ENCODE measurements at regions not wholly inside any gene's neighbourhood (a gene's known extent, or its start where the extent isn't known, plus 50 kb on each side); places are given as distances from the start of the nearest gene placed in this dataset.
"Not testable (repeated sequence)": the region's sequence is repeated elsewhere in the genome, so short reads cannot be mapped to it uniquely, and the experiment has no call there.

DNA sequence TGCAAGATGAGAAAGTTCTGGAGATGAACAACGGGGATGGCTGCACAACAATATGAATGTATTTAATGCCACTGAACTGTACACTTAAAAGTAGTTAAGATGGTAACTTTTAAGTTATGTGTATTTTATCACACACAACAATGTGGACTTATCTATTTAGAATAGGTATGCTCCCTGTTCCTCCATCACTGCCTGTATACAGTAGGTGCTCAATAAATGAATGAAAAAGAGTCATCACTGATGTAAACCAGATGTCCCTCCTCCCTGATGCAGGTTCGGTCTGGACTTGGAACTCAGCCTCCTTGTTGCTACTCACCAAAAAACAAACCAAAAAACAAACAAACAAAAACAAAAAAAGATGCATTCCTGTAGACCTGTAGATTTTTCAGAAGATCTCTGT is 65.9 kb upstream of the BOD1 start:
- peaks cover 3 to 7% of the 10 kb centered on the region in 2 donors for H3K9me3 Mint-ChIP-seq

DNA sequence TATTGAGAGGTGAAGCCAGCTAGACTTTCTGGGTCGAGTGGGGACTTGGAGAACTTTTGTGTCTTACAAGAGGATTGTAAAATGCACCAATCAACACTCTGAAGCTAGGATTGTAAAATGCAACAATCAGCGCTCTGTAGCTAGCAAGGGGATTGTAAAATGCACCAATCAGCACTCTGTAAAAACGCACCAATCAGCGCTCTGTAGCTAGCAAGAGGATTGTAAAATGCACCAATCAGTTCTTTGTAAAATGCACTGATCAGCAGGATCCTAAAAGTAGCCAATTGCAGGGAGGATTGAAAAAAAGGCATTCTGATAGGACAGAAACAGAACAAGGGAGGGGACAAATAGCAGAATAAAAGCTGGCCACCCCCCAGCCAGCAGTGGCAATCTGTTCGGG is 68.1 kb upstream of the BOD1 start:
- not testable (repeated sequence) for H3K36me3 Mint-ChIP-seq; ATAC-seq; H3K9me3 Mint-ChIP-seq; DNase-seq (ENCODE audit: low spot score in 2 of 2); H3K27ac Mint-ChIP-seq

More for the DNA sequence above, 65.9 kb upstream of the BOD1 start:
- no peak overlapping the region for H3K27ac Mint-ChIP-seq
- DNase-seq (ENCODE audit: low spot score in 2 of 2): no peak
- no peak for ATAC-seq
- H3K36me3 Mint-ChIP-seq: peaks cover 0 to 4% of the 10 kb centered on the region in 2 donors

DNA sequence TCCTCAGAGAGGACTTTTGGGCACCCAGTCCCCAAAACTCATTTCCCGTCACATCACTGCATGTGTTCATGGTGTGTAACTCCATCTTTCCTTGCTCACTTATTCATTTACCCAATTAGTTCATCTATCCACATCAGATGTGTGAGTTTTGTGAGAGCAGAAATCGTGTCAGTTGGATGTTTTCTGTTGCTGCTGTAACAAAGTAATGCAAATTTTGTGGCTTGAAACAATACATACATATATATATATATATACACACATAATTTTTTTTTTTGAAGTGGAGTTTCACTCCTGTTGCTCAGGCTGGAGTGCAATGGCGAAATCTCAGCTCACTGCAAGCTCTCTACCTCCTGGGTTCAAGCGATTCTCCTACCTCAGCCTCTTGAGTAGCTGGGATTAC is 70.5 kb upstream of the BOD1 start:
- Mint-ChIP-seq H3K27ac (no peak overlapping the region), H3K9me3 (peaks cover 0 to 4% of the 10 kb centered on the region in 2 donors), H3K36me3 (peaks cover 0 to 4% of the 10 kb centered on the region in 2 donors)
- ATAC-seq (no peak), DNase-seq (ENCODE audit: low spot score in 2 of 2) (no peak)

DNA sequence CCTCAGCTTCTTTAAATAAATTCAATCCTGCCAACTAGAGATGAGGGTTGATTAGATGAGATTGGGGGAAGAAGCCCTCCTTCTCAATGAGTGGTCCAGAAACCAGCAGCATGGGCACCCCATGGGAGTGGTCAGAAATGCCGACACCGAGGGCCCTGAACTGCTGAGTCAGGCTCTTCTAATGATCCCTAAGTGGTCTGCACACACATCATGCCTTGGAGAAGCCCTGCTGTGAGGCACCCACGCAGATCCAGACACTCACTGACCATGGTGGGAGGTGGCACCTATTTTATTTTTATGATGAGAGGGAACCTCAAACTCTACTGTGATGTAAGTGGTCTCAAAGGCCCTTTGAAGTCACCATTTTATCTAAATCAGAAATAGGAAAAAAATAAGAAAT is 72.3 kb upstream of the BOD1 start:
- no peak overlapping the region for H3K27ac Mint-ChIP-seq
- ATAC-seq (no peak), DNase-seq (ENCODE audit: low spot score in 2 of 2) (no peak)
- H3K9me3 Mint-ChIP-seq: peaks cover 0 to 4% of the 10 kb centered on the region in 2 donors
- peaks cover 0 to 4% of the 10 kb centered on the region in 2 donors for H3K36me3 Mint-ChIP-seq

DNA sequence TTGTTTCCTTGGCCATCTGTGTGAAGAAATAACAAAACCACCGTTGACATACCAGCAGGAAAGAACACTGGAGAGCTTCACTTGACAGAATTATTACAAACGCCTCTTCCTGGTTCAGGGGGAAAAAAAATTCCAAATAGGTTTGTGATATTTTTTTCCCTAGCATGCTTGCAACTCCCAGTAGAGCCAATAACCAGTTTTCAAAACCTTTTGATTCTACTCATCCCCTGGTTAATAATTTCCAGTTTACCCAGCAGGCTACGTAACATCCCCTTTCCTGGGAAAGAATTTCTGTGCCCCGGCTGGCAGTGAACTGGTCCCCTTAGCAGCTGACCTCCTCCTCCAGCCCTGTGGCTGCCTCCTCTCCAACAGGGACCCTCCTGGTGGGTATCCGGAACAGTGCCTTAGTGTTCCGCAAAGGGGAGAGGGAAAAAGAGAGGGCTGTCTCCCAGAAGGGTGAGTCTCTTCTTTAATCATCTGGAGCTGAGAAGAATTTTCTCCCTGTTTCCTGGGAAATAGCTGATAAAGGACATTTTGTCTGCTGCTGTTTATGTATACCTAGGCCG is 72.8 kb upstream of the BOD1 start:
- peaks cover 0 to 4% of the 10 kb centered on the region in 2 donors for H3K9me3 Mint-ChIP-seq
- DNase-seq (ENCODE audit: low spot score in 2 of 2) (no peak), ATAC-seq (no peak)
- H3K27ac Mint-ChIP-seq: no peak overlapping the region
- H3K36me3 Mint-ChIP-seq: peaks cover 0 to 4% of the 10 kb centered on the region in 2 donors

DNA sequence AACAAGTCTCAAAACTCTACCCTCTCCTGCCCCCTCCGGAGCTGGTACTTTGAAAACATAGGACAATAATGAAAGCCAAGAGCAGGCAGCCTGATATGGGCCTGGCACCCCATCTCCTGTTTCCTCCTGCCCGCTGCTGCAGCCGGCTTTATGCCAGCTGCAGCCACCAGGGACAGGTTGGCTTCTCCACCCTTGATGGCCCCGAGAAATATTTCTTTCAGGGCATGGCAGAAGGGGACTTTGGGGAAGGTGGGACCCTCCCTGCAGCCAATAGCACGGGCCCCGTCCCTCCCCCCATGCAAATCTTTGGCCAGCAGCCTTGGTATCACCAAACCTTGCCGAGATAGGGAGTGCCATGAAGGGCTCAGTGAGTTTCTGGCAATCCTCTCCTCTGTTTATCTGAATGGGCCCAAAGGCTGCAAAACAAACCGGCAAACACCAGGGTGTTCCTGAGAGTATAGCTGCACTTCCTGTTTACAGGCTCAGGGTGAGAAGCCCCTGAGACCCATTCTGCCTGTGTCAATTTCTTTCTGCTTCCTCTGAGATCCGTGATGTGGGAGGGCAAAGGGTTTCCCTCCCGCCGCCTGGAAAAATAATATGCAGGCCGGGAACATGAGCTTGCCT is 73.4 kb upstream of the BOD1 start:
- ATAC-seq (no peak), DNase-seq (ENCODE audit: low spot score in 2 of 2) (no peak)
- peaks cover 0 to 4% of the 10 kb centered on the region in 2 donors for H3K9me3 Mint-ChIP-seq
- no peak overlapping the region for H3K27ac Mint-ChIP-seq
- peaks cover 0 to 4% of the 10 kb centered on the region in 2 donors for H3K36me3 Mint-ChIP-seq

DNA sequence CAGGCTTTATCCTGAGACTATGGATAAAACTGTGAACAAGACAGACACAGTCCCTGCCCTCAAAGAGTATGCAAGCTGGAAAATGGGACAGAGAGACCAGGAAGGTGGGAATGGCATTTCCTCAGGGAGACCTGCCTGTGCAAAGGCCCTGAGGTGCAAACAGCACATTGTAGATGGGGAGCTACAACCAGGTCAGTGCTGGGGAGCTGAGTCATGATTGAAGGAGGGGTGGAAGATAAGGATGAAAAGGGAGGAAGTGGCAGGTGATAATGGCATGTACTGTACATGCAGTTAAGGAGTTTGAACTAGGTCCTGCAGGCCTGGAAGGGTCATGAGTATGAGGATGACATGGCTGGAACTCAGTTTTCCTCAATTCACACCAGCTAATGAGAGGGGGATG is 75.5 kb upstream of the BOD1 start:
- Mint-ChIP-seq H3K27ac (peak overlapping the region in 1 of 2 donors; percentile 78), H3K9me3 (no peaks in the 10 kb centered on the region), H3K36me3 (no peaks in the 10 kb centered on the region)
- ATAC-seq: no peak
- DNase-seq (ENCODE audit: low spot score in 2 of 2): no peak

DNA sequence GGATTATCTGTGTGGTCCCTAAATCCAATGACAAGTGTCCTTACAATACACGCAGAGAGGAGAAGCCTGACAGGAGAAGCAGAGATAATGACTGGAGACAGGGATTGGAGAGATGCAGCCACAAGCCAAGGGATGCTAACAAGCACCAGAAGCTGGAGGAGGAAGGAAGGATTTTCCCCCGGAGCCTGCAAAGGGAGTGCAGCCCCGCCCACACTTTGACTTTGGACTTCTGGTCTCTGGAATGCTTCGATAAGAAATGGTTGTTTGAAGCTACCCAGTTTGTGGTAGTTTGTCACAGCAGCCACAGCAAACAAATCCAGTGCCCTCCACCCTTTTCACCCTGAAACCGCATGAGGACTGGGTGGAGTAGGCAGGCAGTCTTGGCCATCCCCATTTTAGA is 77.2 kb upstream of the BOD1 start:
- no peak for DNase-seq (ENCODE audit: low spot score in 2 of 2)
- no peaks in the 10 kb centered on the region for H3K36me3 Mint-ChIP-seq
- H3K27ac Mint-ChIP-seq: no peak overlapping the region
- no peak for ATAC-seq
- no peaks in the 10 kb centered on the region for H3K9me3 Mint-ChIP-seq

DNA sequence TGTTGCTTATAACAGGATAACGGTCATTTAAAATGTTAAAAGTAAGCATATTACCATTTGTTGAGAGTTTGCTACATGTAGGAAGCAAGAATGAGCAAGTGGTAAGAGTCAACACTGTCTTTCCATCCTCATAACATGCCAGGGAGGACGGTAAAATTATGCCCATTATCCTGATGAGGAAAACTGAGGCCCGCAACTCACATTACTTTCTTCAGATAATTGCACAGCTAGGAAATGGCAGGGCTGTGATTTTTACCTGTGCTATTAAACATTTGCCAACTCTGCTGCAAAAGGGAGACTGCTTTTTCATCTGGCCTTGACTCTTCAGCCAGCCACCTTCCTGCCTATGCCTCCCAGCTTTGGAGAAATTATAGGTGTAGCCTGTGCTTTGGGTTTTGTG is 79.8 kb upstream of the BOD1 start:
- DNase-seq (ENCODE audit: low spot score in 2 of 2): no peak
- H3K9me3 Mint-ChIP-seq: no peaks in the 10 kb centered on the region
- H3K27ac Mint-ChIP-seq: no peak overlapping the region
- ATAC-seq: no peak
- H3K36me3 Mint-ChIP-seq: no peaks in the 10 kb centered on the region

DNA sequence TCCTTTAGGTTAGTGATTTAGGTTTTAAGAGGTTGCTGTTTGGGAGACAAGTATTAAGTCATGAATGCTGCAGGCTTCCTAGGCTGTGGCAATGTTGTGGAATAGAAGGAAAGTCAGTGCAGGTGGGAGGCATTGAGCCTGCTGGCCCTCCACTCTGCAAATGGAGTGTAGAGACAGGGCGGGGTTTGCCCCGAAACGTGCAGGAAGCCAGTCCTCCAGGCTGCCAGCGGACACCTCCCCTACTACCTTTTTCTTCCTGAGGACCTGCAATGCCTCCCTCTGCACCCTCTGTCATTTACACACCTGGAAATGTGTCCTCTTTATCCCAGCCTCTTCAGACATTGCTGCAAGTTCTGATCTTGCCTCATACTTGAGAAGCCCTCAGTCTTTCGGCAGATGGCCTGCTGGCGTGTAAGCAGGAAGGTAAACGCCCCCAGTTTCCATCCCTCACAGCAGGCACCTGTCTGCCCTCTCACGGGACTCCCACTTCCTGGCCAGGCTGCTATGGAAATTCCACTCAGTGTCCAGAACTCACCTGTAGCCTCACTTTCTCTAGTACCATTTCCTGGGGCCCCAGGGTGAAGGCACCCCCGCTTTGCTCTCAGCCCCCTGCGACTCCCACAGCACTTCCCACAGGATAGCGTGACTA is 81.6 kb upstream of the BOD1 start:
- Mint-ChIP-seq H3K36me3 (no peaks in the 10 kb centered on the region), H3K9me3 (no peaks in the 10 kb centered on the region), H3K27ac (no peak overlapping the region)
- ATAC-seq: no peak
- no peak for DNase-seq (ENCODE audit: low spot score in 2 of 2)

DNA sequence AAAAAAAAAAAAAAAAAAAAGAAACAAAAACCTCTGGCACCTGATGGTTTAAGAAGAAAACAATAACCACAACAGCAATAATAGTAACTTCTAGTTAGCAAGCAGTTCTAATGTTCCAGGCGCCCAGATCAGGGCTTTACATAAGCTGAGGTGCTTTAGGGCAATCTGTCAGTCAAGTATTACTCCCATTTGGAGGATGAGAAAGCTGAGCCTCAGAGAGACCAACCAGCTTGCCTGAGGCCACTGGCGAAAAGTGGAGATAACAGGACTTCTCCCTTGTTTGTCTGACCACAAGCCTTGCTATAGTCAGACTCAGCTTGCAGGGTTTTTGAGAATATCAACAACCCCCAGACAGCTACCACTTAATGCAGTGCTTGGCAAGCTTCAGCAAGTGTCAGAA is 83.5 kb upstream of the BOD1 start:
- no peak for DNase-seq (ENCODE audit: low spot score in 2 of 2)
- Mint-ChIP-seq H3K9me3 (no peaks in the 10 kb centered on the region), H3K36me3 (no peaks in the 10 kb centered on the region), H3K27ac (no peak overlapping the region)
- ATAC-seq: no peak

DNA sequence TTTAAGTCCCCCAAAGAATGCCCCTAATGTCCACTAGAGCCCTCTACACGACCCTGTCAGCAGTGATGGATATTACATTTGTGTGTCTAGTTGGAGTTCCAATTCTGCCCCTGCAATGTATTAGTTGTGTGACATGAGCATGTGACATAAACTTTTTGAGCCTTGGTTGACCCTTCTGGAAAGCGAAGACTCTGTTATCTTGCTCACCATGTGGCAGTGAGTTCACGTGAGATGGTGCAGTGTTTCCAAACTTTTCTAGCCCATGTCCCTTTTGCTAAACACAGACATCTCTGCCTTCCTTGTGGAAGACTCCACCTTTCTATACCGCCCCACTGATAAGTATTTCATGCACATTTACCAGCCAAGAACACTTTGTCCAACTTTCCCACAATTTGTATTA is 87.0 kb upstream of the BOD1 start:
- H3K36me3 Mint-ChIP-seq: no peaks in the 10 kb centered on the region
- ATAC-seq (no peak), DNase-seq (ENCODE audit: low spot score in 2 of 2) (no peak)
- H3K9me3 Mint-ChIP-seq: no peaks in the 10 kb centered on the region
- no peak overlapping the region for H3K27ac Mint-ChIP-seq

DNA sequence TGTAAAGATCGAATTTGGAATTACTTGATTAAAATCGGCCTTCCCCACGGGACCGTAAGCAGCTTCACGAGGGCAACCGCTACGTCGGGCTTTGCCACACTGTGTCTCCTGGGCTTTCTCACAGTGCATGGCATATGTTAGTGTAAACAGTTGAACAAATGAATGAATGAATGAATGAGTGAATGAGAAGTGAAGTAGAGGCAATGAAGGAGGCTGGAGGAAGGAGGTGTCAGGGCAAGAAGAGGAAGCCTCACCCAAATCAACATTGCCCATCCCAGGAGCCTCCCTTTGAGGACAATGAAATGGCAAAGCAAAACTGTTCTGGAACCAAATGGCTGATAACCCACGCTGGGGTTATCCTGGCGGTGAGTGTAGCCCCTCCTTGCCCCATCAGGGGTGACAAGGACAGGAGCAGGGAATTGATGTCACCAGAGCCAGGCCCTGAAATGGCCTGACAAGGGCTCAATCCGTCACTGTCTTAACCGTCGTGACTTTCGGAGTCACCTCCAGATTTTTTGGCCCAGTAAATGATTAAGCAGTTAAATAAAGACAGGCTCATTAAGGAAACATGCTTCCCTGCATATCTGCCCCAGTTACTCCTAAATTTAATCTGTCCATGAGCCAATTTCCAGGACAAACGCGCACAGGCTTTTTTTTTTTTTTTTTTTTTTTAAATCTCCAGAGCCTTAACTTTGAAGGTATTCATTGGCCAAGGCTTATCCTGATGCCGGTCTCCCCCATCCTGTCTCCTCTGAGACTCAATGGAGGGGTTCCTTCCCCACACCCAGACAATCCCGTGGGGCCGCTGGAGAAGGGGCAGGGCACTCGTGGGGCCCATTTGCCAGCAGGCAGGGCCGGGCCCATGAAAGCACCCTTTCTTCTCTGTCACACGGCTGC is 88.4 kb upstream of the BOD1 start:
- DNase-seq (ENCODE audit: low spot score in 2 of 2): no peak
- no peak for ATAC-seq
- Mint-ChIP-seq H3K36me3 (no peaks in the 10 kb centered on the region), H3K27ac (no peak overlapping the region), H3K9me3 (no peaks in the 10 kb centered on the region)

DNA sequence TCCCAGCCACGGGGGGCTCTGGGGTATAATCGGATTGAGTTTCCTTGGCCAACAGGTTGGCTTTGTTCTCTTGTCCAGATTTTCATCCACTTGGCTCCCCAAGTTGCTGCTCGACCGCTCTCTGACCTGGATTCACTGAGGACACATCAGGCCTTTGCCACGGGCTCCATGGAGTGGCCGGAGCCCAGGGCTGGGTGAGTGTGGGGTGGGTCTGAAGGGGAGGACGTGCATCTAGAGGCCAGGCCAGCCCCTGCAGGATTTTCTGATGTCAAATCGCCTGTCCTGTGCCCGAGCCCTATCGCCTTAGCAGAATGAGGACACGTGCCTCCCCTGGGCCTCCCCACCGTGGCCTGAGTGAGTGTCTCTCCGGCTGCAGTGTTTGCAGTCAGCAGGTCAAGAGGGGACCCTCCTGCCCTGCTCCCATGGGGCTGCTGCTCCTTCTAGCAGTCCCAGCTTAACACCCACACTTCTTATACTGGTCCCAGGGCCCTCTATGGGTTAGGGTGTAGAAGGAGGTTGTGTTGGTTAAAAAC is 89.1 kb upstream of the BOD1 start:
- no peaks in the 10 kb centered on the region for H3K9me3 Mint-ChIP-seq
- no peak for DNase-seq (ENCODE audit: low spot score in 2 of 2)
- no peak for ATAC-seq
- no peaks in the 10 kb centered on the region for H3K36me3 Mint-ChIP-seq
- no peak overlapping the region for H3K27ac Mint-ChIP-seq

DNA sequence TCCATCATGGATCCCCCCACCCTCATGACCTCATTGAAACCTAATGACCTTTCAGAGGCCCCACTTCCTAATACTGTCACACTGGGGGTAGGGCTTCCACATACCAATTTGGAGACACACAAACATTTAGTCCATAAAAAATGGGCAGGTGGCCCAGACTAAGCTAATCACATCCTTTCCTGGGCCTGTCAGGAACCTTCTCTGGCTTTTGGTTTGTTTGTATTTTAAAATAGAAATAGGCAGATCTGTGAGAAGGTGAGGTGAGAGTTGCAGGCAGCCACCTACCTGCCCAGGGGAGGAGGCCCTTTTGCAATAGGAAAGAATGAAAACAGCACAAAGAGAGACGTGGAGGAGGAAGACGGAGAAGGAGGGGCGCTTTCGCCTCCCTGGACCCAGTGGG is 90.2 kb upstream of the BOD1 start:
- Mint-ChIP-seq H3K9me3 (no peaks in the 10 kb centered on the region), H3K27ac (no peak overlapping the region), H3K36me3 (no peaks in the 10 kb centered on the region)
- no peak for DNase-seq (ENCODE audit: low spot score in 2 of 2)
- ATAC-seq: no peak

DNA sequence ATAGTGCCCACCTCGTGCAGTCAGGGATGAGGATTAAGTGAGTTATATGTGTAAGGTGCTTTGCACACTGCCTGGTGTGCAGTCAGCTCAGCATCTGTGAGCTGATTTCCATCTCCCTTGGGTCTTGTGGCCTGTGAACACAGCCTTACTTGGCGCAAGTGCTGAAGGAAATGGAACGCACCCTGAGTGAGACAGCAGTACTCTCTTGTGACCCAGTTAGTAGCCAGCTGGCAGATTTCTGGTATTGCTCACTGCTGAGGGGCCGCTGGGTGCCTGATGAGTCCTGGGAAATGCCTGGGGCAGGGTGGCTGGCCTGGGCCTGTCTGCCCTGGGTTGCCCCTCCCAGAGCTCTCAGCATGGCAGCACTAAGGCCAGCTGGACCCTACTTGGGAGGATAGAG is 90.9 kb upstream of the BOD1 start:
- no peaks in the 10 kb centered on the region for H3K36me3 Mint-ChIP-seq

DNA sequence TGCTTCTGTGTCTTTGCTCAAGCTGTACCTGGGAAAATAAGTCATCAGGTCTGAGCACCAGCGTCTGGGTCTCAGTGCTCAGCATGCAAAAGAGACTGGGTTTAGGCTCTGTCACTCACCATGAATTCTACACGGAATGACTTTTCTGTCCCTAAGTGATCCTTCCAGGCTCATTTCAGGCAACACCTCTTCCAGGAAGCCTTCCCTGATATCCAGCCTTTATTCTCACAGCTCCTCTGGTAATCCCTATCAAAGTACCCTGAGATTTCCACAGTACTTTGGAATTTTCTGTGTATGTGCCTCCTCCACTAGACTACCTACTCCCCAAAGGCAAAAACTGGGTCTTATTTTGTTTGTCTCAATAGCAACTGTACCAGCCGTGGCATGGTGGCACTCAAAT is 92.7 kb upstream of the BOD1 start:
- ATAC-seq (no peak), DNase-seq (ENCODE audit: low spot score in 2 of 2) (no peak)
- H3K9me3 Mint-ChIP-seq: no peaks in the 10 kb centered on the region

More for the DNA sequence above, 90.9 kb upstream of the BOD1 start:
- ATAC-seq (no peak), DNase-seq (ENCODE audit: low spot score in 2 of 2) (no peak)
- H3K27ac Mint-ChIP-seq: no peak overlapping the region
- no peaks in the 10 kb centered on the region for H3K9me3 Mint-ChIP-seq

More for the DNA sequence above, 92.7 kb upstream of the BOD1 start:
- Mint-ChIP-seq H3K36me3 (no peaks in the 10 kb centered on the region), H3K27ac (no peak overlapping the region)
